ENCODE measurements at regions not wholly inside any gene's neighbourhood (a gene's known extent, or its start where the extent isn't known, plus 50 kb on each side); places are given as distances from the start of the nearest gene placed in this dataset.

GRCh38 chrX:131650637-131651410, 107.0 kb downstream of the OR13H1 start:
- TF ChIP-seq, protein P1, sequence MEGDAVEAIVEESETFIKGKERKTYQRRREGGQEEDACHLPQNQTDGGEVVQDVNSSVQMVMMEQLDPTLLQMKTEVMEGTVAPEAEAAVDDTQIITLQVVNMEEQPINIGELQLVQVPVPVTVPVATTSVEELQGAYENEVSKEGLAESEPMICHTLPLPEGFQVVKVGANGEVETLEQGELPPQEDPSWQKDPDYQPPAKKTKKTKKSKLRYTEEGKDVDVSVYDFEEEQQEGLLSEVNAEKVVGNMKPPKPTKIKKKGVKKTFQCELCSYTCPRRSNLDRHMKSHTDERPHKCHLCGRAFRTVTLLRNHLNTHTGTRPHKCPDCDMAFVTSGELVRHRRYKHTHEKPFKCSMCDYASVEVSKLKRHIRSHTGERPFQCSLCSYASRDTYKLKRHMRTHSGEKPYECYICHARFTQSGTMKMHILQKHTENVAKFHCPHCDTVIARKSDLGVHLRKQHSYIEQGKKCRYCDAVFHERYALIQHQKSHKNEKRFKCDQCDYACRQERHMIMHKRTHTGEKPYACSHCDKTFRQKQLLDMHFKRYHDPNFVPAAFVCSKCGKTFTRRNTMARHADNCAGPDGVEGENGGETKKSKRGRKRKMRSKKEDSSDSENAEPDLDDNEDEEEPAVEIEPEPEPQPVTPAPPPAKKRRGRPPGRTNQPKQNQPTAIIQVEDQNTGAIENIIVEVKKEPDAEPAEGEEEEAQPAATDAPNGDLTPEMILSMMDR (IDR thresholded peaks at IDR 0.05): no peak
- TF ChIP-seq POLR2A (IDR thresholded peaks at IDR 0.05): no peak
